H1 (cell line): ENCODE measurements at regions not wholly inside any gene's neighbourhood (a gene's known extent, or its start where the extent isn't known, plus 50 kb on each side); places are given as distances from the start of the nearest gene placed in this dataset.

ENCODE experiments used
- CTCF ChIA-PET: fragments of 300-600 bp; sonication (Branson Sonifier 250); formaldehyde crosslinking; loops from one replicate; lab custom pipeline; 2021; ENCODE audit not compliant: partially characterized antibody; lab: Charles Lee
- POLR2A ChIA-PET: fragments of 300-600 bp; sonication (Branson Sonifier 250); formaldehyde crosslinking; loops from one replicate; lab custom pipeline; 2021; ENCODE audit warnings: inconsistent platforms; ENCODE audit not compliant: partially characterized antibody; lab: Charles Lee
- DNase-seq, 2 experiments: peaks; one replicate each; pipeline versions ENCODE4 v3.0.0 to v3.0.0-alpha.2; 2010 to 2022; ENCODE audit warnings: low spot score in 2 of 2, low read depth in 1 of 2, mixed read lengths in 1 of 2
- FAIRE-seq: peaks from 2 replicates; lab custom pipeline; 2011; peaks lifted over from hg19 to GRCh38; lab: Jason Lieb, UNC
- H2AFZ ChIP-seq: 2 replicates; pipeline ENCODE4 v1.8.1; 2012; ENCODE audit warnings: low read length, inconsistent platforms
- H2AK5ac ChIP-seq: 2 replicates; pipeline ENCODE4 v1.6.1; 2013; ENCODE audit warnings: low read depth, low read length
- H2BK120ac ChIP-seq: replicated peaks from 2 replicates; pipeline ENCODE3; 2013; ENCODE audit warnings: low read depth, low read length, inconsistent platforms
- H2BK12ac ChIP-seq: 2 replicates; pipeline ENCODE4 v1.6.1; 2013; ENCODE audit warnings: low read depth, low read length
- H2BK15ac ChIP-seq: 2 replicates; pipeline ENCODE4 v1.6.1; 2013; ENCODE audit warnings: low read length
- H2BK20ac ChIP-seq: 2 replicates; pipeline ENCODE4 v1.6.1; 2013; ENCODE audit warnings: low read length
- H2BK5ac ChIP-seq: 2 replicates; pipeline ENCODE4 v1.6.1; 2013; ENCODE audit warnings: low read depth, low read length
- H3K14ac ChIP-seq: 2 replicates; pipeline ENCODE4 v1.6.1; 2013; ENCODE audit warnings: inconsistent platforms; ENCODE audit not compliant: insufficient read length
- H3K18ac ChIP-seq: 2 replicates; pipeline ENCODE4 v1.6.1; 2013; ENCODE audit warnings: low read length; ENCODE audit errors: extremely low read depth
- H3K23ac ChIP-seq: 2 replicates; pipeline ENCODE4 v1.6.1; 2013; ENCODE audit warnings: inconsistent platforms; ENCODE audit not compliant: insufficient read length
- H3K23me2 ChIP-seq: 2 replicates; pipeline ENCODE4 v1.6.1; 2013; ENCODE audit warnings: low read depth, low read length
- H3K27ac ChIP-seq: 2 replicates; pipeline ENCODE4 v1.6.1; 2011; ENCODE audit warnings: low read depth, low read length, inconsistent platforms
- H3K27me3 ChIP-seq, 4 experiments: replicated peaks in 1 of 4; 1 replicate in 1 of 4; 2 replicates in 3 of 4; pipeline versions ENCODE4 v1.6.1 to v1.8.1; 2011 to 2013; ENCODE audit warnings: low read length in 3 of 4, mild to moderate bottlenecking in 3 of 4, inconsistent platforms in 2 of 4, mixed read lengths in 2 of 4, moderate library complexity in 1 of 4; ENCODE audit not compliant: control insufficient read depth in 3 of 4, insufficient read depth in 3 of 4; ENCODE audit errors: extremely low read depth in 1 of 4
- H3K36me3 ChIP-seq, 4 experiments: 2 replicates each; pipeline versions ENCODE4 v1.6.1 to v1.8.1; 2011 to 2013; ENCODE audit warnings: mild to moderate bottlenecking in 4 of 4, low read length in 3 of 4, moderate library complexity in 2 of 4, control low read depth in 1 of 4, inconsistent platforms in 1 of 4; ENCODE audit not compliant: insufficient read depth in 4 of 4, control insufficient read depth in 2 of 4
- H3K4ac ChIP-seq: replicated peaks from 2 replicates; pipeline ENCODE3; 2013; ENCODE audit warnings: low read length, low read depth, mixed read lengths, inconsistent platforms; ENCODE audit not compliant: insufficient read length
- H3K4me1 ChIP-seq, 4 experiments: replicated peaks in 1 of 4; 1 replicate in 1 of 4; 2 replicates in 3 of 4; pipeline versions ENCODE4 v1.6.1 to v1.8.1; 2011 to 2013; ENCODE audit warnings: low read length in 3 of 4, inconsistent platforms in 2 of 4, mixed read lengths in 1 of 4; ENCODE audit not compliant: insufficient read depth in 4 of 4, control insufficient read depth in 3 of 4
- H3K4me2 ChIP-seq, 2 experiments: 2 replicates each; pipeline versions ENCODE4 v1.6.1 to v1.8.1; 2011 to 2013; ENCODE audit warnings: low read depth in 2 of 2, low read length in 2 of 2, control low read depth in 1 of 2, inconsistent platforms in 1 of 2, mild to moderate bottlenecking in 1 of 2; ENCODE audit not compliant: insufficient read depth in 1 of 2
- H3K4me3 ChIP-seq, 4 experiments: fragments of 200-600, 300-600 bp in 1 of 4; sonication (generic), shearing (Covaris generic), sonication (Bioruptor Twin) in 1 of 4; 2 replicates each; pipeline versions ENCODE4 v1.5.1 to v1.8.1; 2011 to 2016; ENCODE audit warnings: low read length in 4 of 4, low read depth in 3 of 4, control low read depth in 2 of 4, inconsistent platforms in 2 of 4, mild to moderate bottlenecking in 2 of 4, mixed read lengths in 1 of 4, moderate library complexity in 1 of 4; ENCODE audit not compliant: insufficient read depth in 2 of 4; ENCODE audit errors: extremely low read depth in 1 of 4
- H3K56ac ChIP-seq: replicated peaks from 2 replicates; pipeline ENCODE3; 2013; ENCODE audit warnings: low read depth, mild to moderate bottlenecking, mixed read lengths, low read length, inconsistent platforms; ENCODE audit not compliant: insufficient read length
- H3K79me1 ChIP-seq: 2 replicates; pipeline ENCODE4 v1.6.1; 2013; ENCODE audit warnings: low read depth, low read length, control low read depth
- H3K79me2 ChIP-seq, 2 experiments: 2 replicates each; pipeline versions ENCODE4 v1.6.1 to v1.8.1; 2012 to 2013; ENCODE audit warnings: low read length in 2 of 2, mild to moderate bottlenecking in 2 of 2, inconsistent platforms in 1 of 2; ENCODE audit not compliant: insufficient read depth in 2 of 2, control insufficient read depth in 1 of 2
- H3K9ac ChIP-seq, 4 experiments: replicated peaks in 1 of 4; 1 replicate in 1 of 4; 2 replicates in 3 of 4; pipeline versions ENCODE4 v1.6.1 to v1.8.1; 2011 to 2013; ENCODE audit warnings: low read depth in 3 of 4, low read length in 3 of 4, control low read depth in 2 of 4, mild to moderate bottlenecking in 2 of 4, moderate library complexity in 2 of 4, inconsistent platforms in 1 of 4; ENCODE audit errors: extremely low read depth in 1 of 4
- H3K9me3 ChIP-seq, 2 experiments: 2 replicates each; pipeline versions ENCODE4 v1.6.1 to v1.8.1; 2012 to 2013; ENCODE audit warnings: mild to moderate bottlenecking in 2 of 2, moderate library complexity in 2 of 2, control low read depth in 1 of 2, inconsistent platforms in 1 of 2, low read depth in 1 of 2, low read length in 1 of 2, mixed read lengths in 1 of 2; ENCODE audit not compliant: insufficient read depth in 2 of 2
- H4K20me1 ChIP-seq, 2 experiments: replicated peaks in 1 of 2; 2 replicates each; pipeline versions ENCODE3 to v1.8.1; 2011 to 2013; ENCODE audit warnings: inconsistent platforms in 2 of 2, low read length in 2 of 2, mild to moderate bottlenecking in 1 of 2; ENCODE audit not compliant: insufficient read depth in 2 of 2, control insufficient read depth in 1 of 2
- H4K5ac ChIP-seq: 2 replicates; pipeline ENCODE4 v1.6.1; 2013; ENCODE audit warnings: low read length, low read depth, mixed read lengths, inconsistent platforms; ENCODE audit not compliant: insufficient read length
- H4K8ac ChIP-seq: 2 replicates; pipeline ENCODE4 v1.8.0; 2013; ENCODE audit warnings: mild to moderate bottlenecking, moderate library complexity, low read length, inconsistent platforms; ENCODE audit not compliant: insufficient read depth; ENCODE audit errors: extremely low read depth
- H4K91ac ChIP-seq: replicated peaks from 2 replicates; pipeline ENCODE3; 2013; ENCODE audit warnings: low read length, mixed read lengths, inconsistent platforms; ENCODE audit not compliant: insufficient read length
- ASH2L ChIP-seq: fragments of 200-600, 300-600 bp; sonication (generic); IDR thresholded peaks from one replicate; pipeline ENCODE4 v1.7.1; 2017; ENCODE audit warnings: low read length
- CBX8 ChIP-seq: fragments of 300-800, 300-1000 bp; sonication (generic); IDR thresholded peaks from 2 replicates; pipeline ENCODE4 v1.7.1; 2016; ENCODE audit warnings: low read depth, low read length, borderline replicate concordance
- EGR1 ChIP-seq: IDR thresholded peaks from 2 replicates; pipeline ENCODE4 v1.6.1; 2011; ENCODE audit warnings: low read depth, low read length, borderline replicate concordance
- EZH2 ChIP-seq: fragments of 200-600 bp; sonication (generic); IDR thresholded peaks from 2 replicates; pipeline ENCODE4 v1.7.1; 2012; ENCODE audit warnings: low read depth, mild to moderate bottlenecking, moderate library complexity, low read length, inconsistent platforms; ENCODE audit not compliant: severe bottlenecking
- GTF2F1 ChIP-seq: IDR thresholded peaks from 2 replicates; pipeline ENCODE4 v1.6.1; 2012; ENCODE audit warnings: low read depth, low read length, improper control_type of control experiment, borderline replicate concordance
- HDAC2 ChIP-seq, 2 experiments: fragments of 300-600 bp in 1 of 2; sonication (generic) in 1 of 2; IDR thresholded peaks; 2 replicates each; pipeline ENCODE4 v1.6.1; 2011 to 2012; ENCODE audit warnings: low read depth in 2 of 2, low read length in 2 of 2, mild to moderate bottlenecking in 2 of 2, moderate library complexity in 2 of 2, borderline replicate concordance in 1 of 2, inconsistent platforms in 1 of 2
- HDAC6 ChIP-seq: IDR thresholded peaks from one replicate; pipeline ENCODE4 v1.7.1; 2012; ENCODE audit warnings: low read depth, mild to moderate bottlenecking, inconsistent platforms, low read length, moderate library complexity
- KDM1A ChIP-seq: fragments of 200-600, 300-600 bp; sonication (generic); IDR thresholded peaks from 2 replicates; pipeline ENCODE4 v1.7.1; 2016; ENCODE audit warnings: mild to moderate bottlenecking, low read length, borderline replicate concordance
- PHF8 ChIP-seq: fragments of 200-600 bp; sonication (generic); conservative IDR thresholded peaks from 2 replicates; pipeline ENCODE4 v1.7.1; 2012; ENCODE audit warnings: low read depth, mild to moderate bottlenecking, inconsistent platforms, low read length, moderate library complexity
- RFX5 ChIP-seq: IDR thresholded peaks from 2 replicates; pipeline ENCODE4 v1.6.1; 2011; ENCODE audit warnings: low read depth, low read length, improper control_type of control experiment, borderline replicate concordance
- SAP30 ChIP-seq: fragments of 300-600 bp; sonication (generic); IDR thresholded peaks from 2 replicates; pipeline ENCODE4 v1.7.1; 2012; ENCODE audit warnings: low read length, moderate library complexity, mild to moderate bottlenecking, inconsistent platforms; ENCODE audit not compliant: insufficient read depth, insufficient replicate concordance
- SP2 ChIP-seq: IDR thresholded peaks from 2 replicates; pipeline ENCODE4 v1.6.1; 2012; ENCODE audit warnings: mild to moderate bottlenecking, low read length, inconsistent platforms
- SUZ12 ChIP-seq: fragments of 200-600 bp; sonication (generic); IDR thresholded peaks from 2 replicates; pipeline ENCODE4 v1.6.1; 2012; ENCODE audit warnings: mild to moderate bottlenecking, inconsistent platforms, low read length, moderate library complexity, mixed read lengths
- TEAD4 ChIP-seq: IDR thresholded peaks from 2 replicates; pipeline ENCODE4 v1.6.1; 2012; ENCODE audit warnings: low read depth, low read length, inconsistent platforms, mixed read lengths
- WGBS, 2 experiments: shearing (Covaris generic) in 1 of 2; methylation state at CpG; one replicate each; pipeline versions ENCODE4 v1.1.6 to v1.1.7; 2013 to 2015; ENCODE audit warnings: low lambda C conversion rate in 2 of 2, mixed read lengths in 2 of 2, inconsistent platforms in 1 of 2, low coverage in 1 of 2, missing lambda C conversion rate in 1 of 2; ENCODE audit not compliant: insufficient replicate concordance in 2 of 2, insufficient coverage in 1 of 2, insufficient read length in 1 of 2; ENCODE audit errors: extremely low coverage in 1 of 2, missing lambda C conversion rate in 1 of 2; 5-methylcytosine and 5-hydroxymethylcytosine counted together

- H2BK15ac ChIP-seq, result no peak overlapping the region
- H2AK5ac ChIP-seq, result no peak overlapping the region
- H4K8ac ChIP-seq, result no peak overlapping the region
- no peaks in the 10 kb centered on the region for H3K23me2 ChIP-seq
- H3K9ac ChIP-seq, result no peak overlapping the region
- H2AFZ ChIP-seq, result no peak overlapping the region
- H2BK12ac ChIP-seq, result no peak overlapping the region
- H4K20me1 ChIP-seq, result peaks cover 0 to 1% of the 10 kb centered on the region in 2 experiments
- peaks cover 15 to 21% (median 20%) of the 10 kb centered on the region in 4 experiments; a peak in 5 of 7 replicates for H3K27me3 ChIP-seq
- no peaks in the 10 kb centered on the region for H3K79me2 ChIP-seq
- H3K18ac ChIP-seq, result no peak overlapping the region
- H3K79me1 ChIP-seq, result no peaks in the 10 kb centered on the region
- DNase-seq, result no peak
- H4K91ac ChIP-seq, result no peak overlapping the region
- peaks cover 0 to 14% (median 3%) of the 10 kb centered on the region in 4 experiments; a peak in 4 of 7 replicates for H3K4me1 ChIP-seq
- H3K9me3 ChIP-seq, result 0 out of 4 replicates have a peak, but pooled peaks cover 0 to 2% of the 10 kb centered on the region in 2 experiments
- no peak overlapping the region for H3K14ac ChIP-seq
- no peak overlapping the region for H3K23ac ChIP-seq
- FAIRE-seq, result no peak
- H3K56ac ChIP-seq, result no peak overlapping the region
- H3K4me2 ChIP-seq, result no peak overlapping the region
- no peak overlapping the region for H3K4ac ChIP-seq
- H2BK5ac ChIP-seq, result no peak overlapping the region
- H2BK120ac ChIP-seq, result no peak overlapping the region
- ChIA-PET CTCF (interaction anchor here (0.7 to 1.0 kb wide), 2 partner anchors 11 to 123 kb away, joined by 3 read pairs; no protein-coding TSS in a partner anchor), POLR2A (no interaction called here)
- peaks cover 0 to 2% (median 0%) of the 10 kb centered on the region in 4 experiments; a peak in 1 of 8 replicates for H3K36me3 ChIP-seq
- H4K5ac ChIP-seq, result no peak overlapping the region
- H3K27ac ChIP-seq, result no peak overlapping the region
- 89% methylated on average over 4 of the region's 4 CpGs; no CpG with 5 or more reads in 1 of the 2 experiments for WGBS, 2 experiments
- H3K4me3 ChIP-seq, result no peak overlapping the region
- no peak overlapping the region for H2BK20ac ChIP-seq
- TF ChIP-seq SAP30 (no peak), EGR1 (no peak), TEAD4 (no peak), CBX8 (no peak), HDAC6 (no peak), KDM1A (no peak), SP2 (no peak), SUZ12 (no peak), HDAC2 (IDR thresholded peaks at IDR 0.05; ENCODE audit: borderline replicate concordance in 1 of 2, low read depth in 2 of 2, low read length in 2 of 2) (no peak), PHF8 (no peak), EZH2 (no peak), ASH2L (no peak), GTF2F1 (no peak), RFX5 (no peak)
These were observed 285.3 kb upstream of the IRX5 start for GRCh38 chr16:54645345-54645744.
